Small intestine (tissue), 7 donors: ENCODE measurements at regions not wholly inside any gene's neighbourhood (a gene's known extent, or its start where the extent isn't known, plus 50 kb on each side); places are given as distances from the start of the nearest gene placed in this dataset.

Experiments
- DNase-seq, 2 donors: peaks; one replicate each; pipeline versions ENCODE4 v3.0.0 to v3.0.0-alpha.2; 2013
- FAIRE-seq: peaks from 2 replicates; lab custom pipeline; 2012; peaks lifted over from hg19 to GRCh38; lab: Jason Lieb, UNC
- H3K27ac ChIP-seq, 3 donors: one replicate each; pipeline ENCODE4 v1.5.1; 2013; ENCODE audit warnings: low read length in 2 of 3, mild to moderate bottlenecking in 2 of 3, control low read depth in 1 of 3, inconsistent platforms in 1 of 3, low read depth in 1 of 3, moderate library complexity in 1 of 3
- H3K27me3 ChIP-seq, 3 donors: one replicate each; pipeline ENCODE4 v1.6.1; 2013; ENCODE audit warnings: low read length in 3 of 3, inconsistent platforms in 1 of 3; ENCODE audit not compliant: control insufficient read depth in 3 of 3, insufficient read depth in 3 of 3
- H3K36me3 ChIP-seq, 3 donors: one replicate each; pipeline ENCODE4 v1.6.1; 2013; ENCODE audit warnings: low read length in 3 of 3, inconsistent platforms in 1 of 3, low read depth in 1 of 3, mild to moderate bottlenecking in 1 of 3, moderate library complexity in 1 of 3; ENCODE audit not compliant: control insufficient read depth in 3 of 3, insufficient read depth in 2 of 3
- H3K4me1 ChIP-seq, 3 donors: one replicate each; pipeline ENCODE4 v1.6.1; 2013; ENCODE audit warnings: low read length in 2 of 3, inconsistent platforms in 1 of 3, low read depth in 1 of 3, mild to moderate bottlenecking in 1 of 3, moderate library complexity in 1 of 3; ENCODE audit not compliant: control insufficient read depth in 3 of 3, insufficient read depth in 2 of 3
- H3K4me3 ChIP-seq, 3 donors: one replicate each; pipeline ENCODE4 v1.5.1; 2013; ENCODE audit warnings: low read length in 3 of 3, control low read depth in 1 of 3, inconsistent platforms in 1 of 3, low read depth in 1 of 3, mild to moderate bottlenecking in 1 of 3, moderate library complexity in 1 of 3
- H3K9me3 ChIP-seq, 2 donors: one replicate each; pipeline ENCODE4 v1.6.1; 2013; ENCODE audit warnings: low read depth in 1 of 2, low read length in 1 of 2; ENCODE audit not compliant: control insufficient read depth in 2 of 2, insufficient read depth in 1 of 2
- WGBS, 3 donors: extraction: QIAGEN DNeasy Blood & Tissue Kit; methylation state at CpG; one replicate each; pipeline ENCODE4 v1.1.7; 2013; 5-methylcytosine and 5-hydroxymethylcytosine counted together
- donor health status: healthy with polysubstance abuse.
- donor health status: control.
- donor health status: control.
- donor health status: Bipolar disorder and iron deficiency.
- donor health status: healthy.

GRCh38 chr18:11516751-11517503 is 92.5 kb upstream of the SLC35G4 start:
- no peaks in the 10 kb centered on the region for H3K9me3 ChIP-seq
- DNase-seq = no peak
- FAIRE-seq = no peak

GRCh38 chr18:11514267-11514666 is 95.1 kb upstream of the SLC35G4 start:
- WGBS, 3 donors = 86 to 91% (median 87%) methylated on average over 1 of the region's 1 CpG
- H3K27ac ChIP-seq = no peak overlapping the region
- no peaks in the 10 kb centered on the region for H3K4me1 ChIP-seq
- DNase-seq (no peak), FAIRE-seq (no peak)
- H3K36me3 ChIP-seq = no peaks in the 10 kb centered on the region
- peaks cover 0 to 2% (median 0%) of the 10 kb centered on the region in 3 donors for H3K27me3 ChIP-seq
- no peak overlapping the region for H3K4me3 ChIP-seq
- H3K9me3 ChIP-seq = no peaks in the 10 kb centered on the region

More at GRCh38 chr18:11516751-11517503, 92.5 kb upstream of the SLC35G4 start:
- WGBS, 3 donors = 76 to 84% (median 77%) methylated on average over 14 of the region's 14 CpGs
- H3K36me3 ChIP-seq = no peaks in the 10 kb centered on the region
- no peaks in the 10 kb centered on the region for H3K4me1 ChIP-seq
- peaks cover 0 to 2% (median 0%) of the 10 kb centered on the region in 3 donors for H3K27me3 ChIP-seq
- no peak overlapping the region for H3K27ac ChIP-seq
- no peak overlapping the region for H3K4me3 ChIP-seq

GRCh38 chr18:11512096-11513025 is 97.0 kb upstream of the SLC35G4 start:
- H3K4me1 ChIP-seq = no peaks in the 10 kb centered on the region
- DNase-seq = no peak
- no peaks in the 10 kb centered on the region for H3K9me3 ChIP-seq
- no peaks in the 10 kb centered on the region for H3K27me3 ChIP-seq
- 56 to 70% (median 56%) methylated on average over 8 of the region's 8 CpGs for WGBS, 3 donors
- H3K4me3 ChIP-seq = no peak overlapping the region
- H3K36me3 ChIP-seq = no peaks in the 10 kb centered on the region
- no peak for FAIRE-seq
- no peak overlapping the region for H3K27ac ChIP-seq

GRCh38 chr18:11511434-11512095 is 97.8 kb upstream of the SLC35G4 start:
- FAIRE-seq (no peak), DNase-seq (no peak)
- Histone ChIP-seq H3K4me1 (no peaks in the 10 kb centered on the region), H3K27me3 (no peaks in the 10 kb centered on the region), H3K9me3 (no peaks in the 10 kb centered on the region), H3K36me3 (no peaks in the 10 kb centered on the region), H3K4me3 (no peak overlapping the region), H3K27ac (no peak overlapping the region)
- 68 to 82% (median 73%) methylated on average over 6 of the region's 6 CpGs for WGBS, 3 donors

- H3K27ac ChIP-seq = no peak overlapping the region
- no peaks in the 10 kb centered on the region for H3K36me3 ChIP-seq
- no peak for FAIRE-seq
- no peak overlapping the region for H3K4me3 ChIP-seq
- H3K27me3 ChIP-seq = no peaks in the 10 kb centered on the region
- no peaks in the 10 kb centered on the region for H3K4me1 ChIP-seq
- WGBS, 3 donors = 62 to 73% (median 63%) methylated on average over 6 of the region's 6 CpGs
- H3K9me3 ChIP-seq = no peaks in the 10 kb centered on the region
- no peak for DNase-seq
These were observed 102.5 kb upstream of the SLC35G4 start for GRCh38 chr18:11506856-11507255.

- 56 to 60% (median 60%) methylated on average over 5 of the region's 5 CpGs for WGBS, 3 donors
- FAIRE-seq = no peak
- Histone ChIP-seq H3K27ac (no peak overlapping the region), H3K4me1 (no peaks in the 10 kb centered on the region), H3K4me3 (no peak overlapping the region), H3K27me3 (no peaks in the 10 kb centered on the region), H3K36me3 (no peaks in the 10 kb centered on the region), H3K9me3 (no peaks in the 10 kb centered on the region)
- DNase-seq = no peak
These were observed 103.4 kb upstream of the SLC35G4 start for GRCh38 chr18:11505993-11506392.

- WGBS, 3 donors = 70 to 73% (median 71%) methylated on average over 6 of the region's 6 CpGs
- H3K4me3 ChIP-seq = no peak overlapping the region
- H3K27me3 ChIP-seq = no peaks in the 10 kb centered on the region
- H3K4me1 ChIP-seq = no peaks in the 10 kb centered on the region
- no peak for DNase-seq
- H3K36me3 ChIP-seq = no peaks in the 10 kb centered on the region
- no peak for FAIRE-seq
- H3K9me3 ChIP-seq = no peaks in the 10 kb centered on the region
- no peak overlapping the region for H3K27ac ChIP-seq
These were observed 104.4 kb upstream of the SLC35G4 start for GRCh38 chr18:11504962-11505361.

- Histone ChIP-seq H3K4me1 (no peaks in the 10 kb centered on the region), H3K36me3 (no peaks in the 10 kb centered on the region), H3K4me3 (no peak overlapping the region), H3K27me3 (no peaks in the 10 kb centered on the region), H3K27ac (no peak overlapping the region), H3K9me3 (no peaks in the 10 kb centered on the region)
- DNase-seq = no peak
- no peak for FAIRE-seq
- WGBS, 3 donors = 77 to 90% (median 83%) methylated on average over 1 of the region's 1 CpG
These were observed 107.0 kb upstream of the SLC35G4 start for GRCh38 chr18:11502368-11502767.
